OCI-LY1 (cell line): ENCODE measurements at regions not wholly inside any gene's neighbourhood (a gene's known extent, or its start where the extent isn't known, plus 50 kb on each side); places are given as distances from the start of the nearest gene placed in this dataset.

Experiments used
- H2AFZ ChIP-seq: fragments of 200-600 bp; sonication (generic), shearing (Covaris generic); 2 replicates; pipeline ENCODE4 v1.6.0; 2014; ENCODE audit warnings: antibody characterized with exemption, mild to moderate bottlenecking, low read length
- H3F3A ChIP-seq: fragments of 200-600 bp; sonication (generic), shearing (Covaris generic); 2 replicates; pipeline ENCODE4 v1.6.0; 2014; ENCODE audit warnings: mild to moderate bottlenecking, antibody characterized with exemption, low read length, moderate library complexity; ENCODE audit not compliant: insufficient read depth
- H3K27ac ChIP-seq: fragments of 200-600 bp; sonication (generic); 2 replicates; pipeline ENCODE4 v1.5.1; 2014; ENCODE audit warnings: low read length, mixed run types, mild to moderate bottlenecking, low read depth; ENCODE audit not compliant: poor library complexity, severe bottlenecking
- H3K27me3 ChIP-seq: fragments of 200-600 bp; sonication (generic); 2 replicates; pipeline ENCODE4 v1.6.0; 2014; ENCODE audit warnings: antibody characterized with exemption, mild to moderate bottlenecking, low read length, moderate library complexity; ENCODE audit not compliant: insufficient read depth
- H3K36me3 ChIP-seq: fragments of 200-600 bp; sonication (generic); 2 replicates; pipeline ENCODE4 v1.6.1; 2014; ENCODE audit warnings: mild to moderate bottlenecking, antibody characterized with exemption, low read length, moderate library complexity, mixed read lengths; ENCODE audit not compliant: insufficient read depth
- H3K4me1 ChIP-seq: fragments of 200-600 bp; sonication (generic); 2 replicates; pipeline ENCODE4 v1.5.1; 2014; ENCODE audit warnings: mild to moderate bottlenecking, low read length, moderate library complexity; ENCODE audit not compliant: insufficient read depth, severe bottlenecking
- H3K4me2 ChIP-seq: fragments of 200-600 bp; sonication (generic), shearing (Covaris generic); 2 replicates; pipeline ENCODE4 v1.6.1; 2014; ENCODE audit warnings: low read length
- H3K4me3 ChIP-seq: fragments of 200-600 bp; sonication (generic); 2 replicates; pipeline ENCODE4 v1.5.1; 2014; ENCODE audit warnings: low read length, low read depth, mild to moderate bottlenecking, mixed read lengths; ENCODE audit not compliant: poor library complexity, severe bottlenecking
- H3K79me2 ChIP-seq: fragments of 200-600 bp; shearing (Covaris generic); 2 replicates; pipeline ENCODE4 v1.6.1; 2016; ENCODE audit warnings: mixed run types, low read length, mixed read lengths; ENCODE audit not compliant: insufficient read depth
- H3K9ac ChIP-seq: fragments of 200-600 bp; sonication (generic), shearing (Covaris generic); 2 replicates; pipeline ENCODE4 v1.6.1; 2014; ENCODE audit warnings: mild to moderate bottlenecking, low read length, mixed read lengths
- H3K9me2 ChIP-seq: fragments of 200-600 bp; sonication (generic), shearing (Covaris generic); 2 replicates; pipeline ENCODE4 v1.6.1; 2014; ENCODE audit warnings: low read depth, mild to moderate bottlenecking, low read length, mixed read lengths
- H3K9me3 ChIP-seq: fragments of 200-600 bp; shearing (Covaris generic); 2 replicates; pipeline ENCODE4 v1.6.1; 2014; ENCODE audit warnings: low read length, mixed read lengths
- H4K20me1 ChIP-seq: fragments of 200-600 bp; sonication (generic), shearing (Covaris generic); 2 replicates; pipeline ENCODE4 v1.6.0; 2016; ENCODE audit warnings: mild to moderate bottlenecking, low read length; ENCODE audit not compliant: insufficient read depth
- EZH2 ChIP-seq: fragments of 200-600 bp; sonication (generic), shearing (Covaris generic); IDR thresholded peaks from 2 replicates; pipeline ENCODE4 v1.8.0; 2017; ENCODE audit warnings: borderline replicate concordance, mixed run types, mild to moderate bottlenecking, antibody characterized with exemption, low read length, moderate library complexity, mixed read lengths
- TF ChIP-seq, protein P1 (sequence below): fragments of 200-600 bp; sonication (generic), shearing (Covaris generic); IDR thresholded peaks from 2 replicates; pipeline ENCODE4 v1.5.1; 2017; ENCODE audit warnings: mild to moderate bottlenecking, antibody characterized with exemption, low read length, moderate library complexity, mixed read lengths

DNA sequence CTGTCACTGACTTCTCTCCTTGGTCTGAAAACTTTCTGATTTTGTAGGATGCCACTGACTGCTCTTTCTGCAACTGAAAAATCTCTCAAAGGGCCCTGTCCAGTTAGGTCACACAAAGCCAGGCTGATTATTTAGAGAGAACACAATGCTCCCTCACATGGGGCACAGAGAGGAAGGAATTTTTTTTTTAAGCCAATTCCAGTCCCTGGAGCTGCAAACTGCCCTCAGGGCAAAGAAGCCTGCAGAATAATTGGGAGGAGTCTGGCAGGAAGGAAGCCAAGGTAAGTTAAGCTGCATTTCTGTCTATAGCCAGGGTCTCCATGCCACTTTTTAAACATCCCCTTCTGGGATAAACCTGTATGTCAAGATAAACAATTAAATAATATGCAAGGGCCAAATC lies 305.5 kb downstream of the ZSWIM6 start:
- H3K9me3 ChIP-seq, result no peaks in the 10 kb centered on the region
- no peak overlapping the region for H2AFZ ChIP-seq
- H3K27me3 ChIP-seq, result no peaks in the 10 kb centered on the region
- H3K27ac ChIP-seq, result no peak overlapping the region
- no peaks in the 10 kb centered on the region for H3K36me3 ChIP-seq
- no peak for TF ChIP-seq EZH2
- TF ChIP-seq, protein P1, sequence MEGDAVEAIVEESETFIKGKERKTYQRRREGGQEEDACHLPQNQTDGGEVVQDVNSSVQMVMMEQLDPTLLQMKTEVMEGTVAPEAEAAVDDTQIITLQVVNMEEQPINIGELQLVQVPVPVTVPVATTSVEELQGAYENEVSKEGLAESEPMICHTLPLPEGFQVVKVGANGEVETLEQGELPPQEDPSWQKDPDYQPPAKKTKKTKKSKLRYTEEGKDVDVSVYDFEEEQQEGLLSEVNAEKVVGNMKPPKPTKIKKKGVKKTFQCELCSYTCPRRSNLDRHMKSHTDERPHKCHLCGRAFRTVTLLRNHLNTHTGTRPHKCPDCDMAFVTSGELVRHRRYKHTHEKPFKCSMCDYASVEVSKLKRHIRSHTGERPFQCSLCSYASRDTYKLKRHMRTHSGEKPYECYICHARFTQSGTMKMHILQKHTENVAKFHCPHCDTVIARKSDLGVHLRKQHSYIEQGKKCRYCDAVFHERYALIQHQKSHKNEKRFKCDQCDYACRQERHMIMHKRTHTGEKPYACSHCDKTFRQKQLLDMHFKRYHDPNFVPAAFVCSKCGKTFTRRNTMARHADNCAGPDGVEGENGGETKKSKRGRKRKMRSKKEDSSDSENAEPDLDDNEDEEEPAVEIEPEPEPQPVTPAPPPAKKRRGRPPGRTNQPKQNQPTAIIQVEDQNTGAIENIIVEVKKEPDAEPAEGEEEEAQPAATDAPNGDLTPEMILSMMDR, result no peak
- no peaks in the 10 kb centered on the region for H3F3A ChIP-seq
- H3K79me2 ChIP-seq, result no peaks in the 10 kb centered on the region
- H3K9ac ChIP-seq, result no peak overlapping the region
- no peak overlapping the region for H3K4me3 ChIP-seq
- no peak overlapping the region for H3K4me2 ChIP-seq
- H4K20me1 ChIP-seq, result no peaks in the 10 kb centered on the region
- no peaks in the 10 kb centered on the region for H3K4me1 ChIP-seq
- H3K9me2 ChIP-seq, result no peaks in the 10 kb centered on the region

- Histone ChIP-seq H3K36me3 (no peaks in the 10 kb centered on the region), H3K9me2 (no peaks in the 10 kb centered on the region), H3K79me2 (no peaks in the 10 kb centered on the region), H3K9me3 (no peaks in the 10 kb centered on the region), H3K4me2 (no peak overlapping the region), H3K9ac (no peak overlapping the region), H3F3A (no peaks in the 10 kb centered on the region), H2AFZ (no peak overlapping the region), H3K4me1 (no peaks in the 10 kb centered on the region), H3K4me3 (no peak overlapping the region), H4K20me1 (no peaks in the 10 kb centered on the region), H3K27ac (no peak overlapping the region), H3K27me3 (no peaks in the 10 kb centered on the region)
- TF ChIP-seq EZH2, result no peak
- TF ChIP-seq, protein P1, result no peak
Measured at GRCh38 chr5:61638476-61638875, 306.4 kb downstream of the ZSWIM6 start.

DNA sequence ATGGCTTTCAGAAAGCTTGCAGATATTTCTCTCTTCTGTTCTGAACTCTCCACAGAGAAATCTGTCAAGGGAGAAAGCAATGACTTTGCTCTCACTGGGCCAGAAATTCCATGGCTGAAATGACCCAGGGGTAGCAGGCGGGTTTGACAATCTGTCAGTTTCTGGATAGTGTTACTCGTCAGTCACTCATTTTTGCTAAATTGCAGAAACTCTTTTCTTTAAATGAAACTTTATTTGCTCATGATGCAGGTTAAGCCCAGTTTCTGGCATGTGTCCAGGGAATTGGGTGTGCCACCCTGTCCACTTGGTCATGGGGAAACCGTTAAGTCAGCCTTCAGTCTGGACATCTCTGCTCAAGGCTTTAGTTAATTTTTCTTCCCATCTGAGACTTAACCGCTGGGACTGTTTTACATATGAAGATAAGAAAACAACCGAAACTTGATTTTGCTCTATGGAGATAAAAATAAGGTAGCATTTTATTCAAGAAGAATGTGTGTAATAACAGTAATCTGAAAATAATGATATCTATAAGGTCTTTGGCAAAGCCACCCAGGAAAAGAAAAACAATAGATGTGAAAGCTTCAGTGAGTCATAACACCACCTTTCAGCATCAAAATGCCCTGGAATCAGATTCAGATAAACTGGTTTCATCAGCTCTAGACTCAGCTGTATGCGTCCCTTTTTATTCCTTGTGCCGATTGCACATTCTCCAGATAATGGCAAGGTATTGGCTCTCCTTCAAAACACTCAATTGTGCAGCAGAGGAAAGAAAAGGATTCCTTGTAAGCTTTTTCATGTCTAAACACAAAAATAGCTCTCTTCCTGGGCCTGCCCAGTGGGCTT lies 308.3 kb downstream of the ZSWIM6 start:
- no peak overlapping the region for H3K27ac ChIP-seq
- TF ChIP-seq, protein P1, result no peak
- no peak for TF ChIP-seq EZH2
- H2AFZ ChIP-seq, result no peak overlapping the region
- H3K4me3 ChIP-seq, result no peak overlapping the region
- H3F3A ChIP-seq, result no peaks in the 10 kb centered on the region
- H3K79me2 ChIP-seq, result no peaks in the 10 kb centered on the region
- no peaks in the 10 kb centered on the region for H3K9me3 ChIP-seq
- no peaks in the 10 kb centered on the region for H3K27me3 ChIP-seq
- H3K4me2 ChIP-seq, result no peak overlapping the region
- H4K20me1 ChIP-seq, result no peaks in the 10 kb centered on the region
- H3K9me2 ChIP-seq, result no peaks in the 10 kb centered on the region
- no peak overlapping the region for H3K9ac ChIP-seq
- H3K4me1 ChIP-seq, result no peaks in the 10 kb centered on the region
- H3K36me3 ChIP-seq, result no peaks in the 10 kb centered on the region
